ENCODE measurements at regions not wholly inside any gene's neighbourhood (a gene's known extent, or its start where the extent isn't known, plus 50 kb on each side); places are given as distances from the start of the nearest gene placed in this dataset.

DNA sequence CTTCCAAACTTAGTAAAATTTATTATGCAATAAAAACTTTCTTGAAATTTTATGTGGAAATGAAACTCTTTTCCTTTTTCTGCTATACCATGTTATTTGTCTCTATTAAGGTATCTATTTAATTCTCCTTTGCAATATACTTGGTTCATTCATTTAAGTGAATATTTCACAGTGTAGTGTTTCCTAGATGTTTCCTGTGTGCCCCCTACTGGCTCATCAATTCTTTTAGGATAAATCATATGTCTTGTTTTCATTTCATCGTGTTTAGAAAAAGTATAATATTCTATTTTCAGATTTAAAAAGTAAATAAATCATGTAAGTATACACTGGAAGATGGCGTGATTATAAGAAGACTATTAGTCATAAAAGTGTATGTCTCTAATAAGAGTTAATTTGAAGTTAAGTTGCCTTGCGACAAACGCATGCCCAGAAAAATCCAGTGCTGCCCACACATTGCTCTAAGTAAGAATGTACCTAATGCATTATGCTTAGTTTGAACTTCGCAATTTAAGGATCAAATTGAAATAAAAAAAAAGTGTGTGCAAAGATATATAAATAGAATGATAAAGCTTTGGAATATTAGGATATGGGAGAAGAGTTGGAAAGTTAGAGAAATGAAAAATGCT lies 525.4 kb downstream of the KCNJ3 start:
- no peaks in the 10 kb centered on the region for H3K9me3 ChIP-seq (replicated peaks)
- DNase-seq: peak in 1 of 2 experiments; percentile 28
- H3K36me3 ChIP-seq: no peaks in the 10 kb centered on the region
- H3K27me3 ChIP-seq: no peaks in the 10 kb centered on the region
- no peaks in the 10 kb centered on the region for H3K4me1 ChIP-seq
- no peak overlapping the region for H3K27ac ChIP-seq
- no peak overlapping the region for H3K4me3 ChIP-seq

DNA sequence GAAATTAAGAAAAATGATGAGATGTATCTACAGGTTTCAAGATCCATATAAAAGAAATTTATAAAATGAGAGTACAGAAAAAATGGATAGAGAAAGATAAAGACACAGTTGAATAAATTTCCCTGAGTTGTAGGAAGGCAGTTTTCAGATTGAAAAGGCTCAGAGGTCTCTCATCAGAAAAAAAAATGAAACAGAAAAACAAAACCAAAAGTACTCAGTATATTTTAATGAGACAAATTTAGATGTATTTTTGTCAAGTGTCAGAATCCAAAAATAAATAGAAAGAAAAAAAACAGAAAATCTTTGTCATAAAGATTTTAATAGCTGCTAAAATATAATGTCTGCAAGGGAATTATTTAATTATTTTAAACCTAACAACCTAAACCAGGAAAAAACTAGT lies 520.5 kb downstream of the KCNJ3 start:
- Histone ChIP-seq H3K36me3 (no peaks in the 10 kb centered on the region), H3K27me3 (no peaks in the 10 kb centered on the region), H3K27ac (no peak overlapping the region), H3K4me3 (no peak overlapping the region), H3K4me1 (no peaks in the 10 kb centered on the region), H3K9me3 (replicated peaks) (no peaks in the 10 kb centered on the region)
- no peak for DNase-seq

DNA sequence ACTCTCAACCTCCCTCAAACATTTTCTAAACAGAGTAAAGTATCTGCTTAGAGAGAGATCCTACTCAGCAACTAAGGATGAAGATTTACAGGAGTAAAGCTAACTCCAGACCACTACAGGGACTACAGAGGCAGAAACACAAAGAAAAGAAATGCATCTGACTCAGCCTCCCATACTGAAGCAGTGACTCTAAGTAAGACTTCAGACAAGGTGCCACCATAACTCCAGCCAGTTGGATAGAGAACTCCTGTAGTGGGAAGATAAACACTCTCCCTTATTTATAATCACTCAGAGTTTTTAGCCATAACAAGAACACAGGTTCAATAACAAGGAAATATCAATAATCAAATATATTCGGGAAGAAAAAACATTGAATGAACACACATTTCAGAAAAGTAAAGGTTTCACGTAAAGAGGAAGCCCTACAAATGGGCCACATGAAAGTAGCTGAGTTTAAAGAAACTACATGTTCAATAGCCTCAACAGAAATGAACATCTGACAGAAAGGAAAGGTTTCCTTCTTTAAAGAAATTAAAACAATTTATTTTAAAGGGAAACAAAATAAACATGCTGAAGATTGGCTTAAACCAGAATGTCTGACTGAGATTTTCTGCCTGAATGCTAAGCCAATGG lies 519.9 kb downstream of the KCNJ3 start:
- H3K27me3 ChIP-seq: no peaks in the 10 kb centered on the region
- no peaks in the 10 kb centered on the region for H3K4me1 ChIP-seq
- H3K9me3 ChIP-seq (replicated peaks): no peaks in the 10 kb centered on the region
- H3K27ac ChIP-seq: no peak overlapping the region
- H3K4me3 ChIP-seq: no peak overlapping the region
- H3K36me3 ChIP-seq: no peaks in the 10 kb centered on the region
- no peak for DNase-seq

DNA sequence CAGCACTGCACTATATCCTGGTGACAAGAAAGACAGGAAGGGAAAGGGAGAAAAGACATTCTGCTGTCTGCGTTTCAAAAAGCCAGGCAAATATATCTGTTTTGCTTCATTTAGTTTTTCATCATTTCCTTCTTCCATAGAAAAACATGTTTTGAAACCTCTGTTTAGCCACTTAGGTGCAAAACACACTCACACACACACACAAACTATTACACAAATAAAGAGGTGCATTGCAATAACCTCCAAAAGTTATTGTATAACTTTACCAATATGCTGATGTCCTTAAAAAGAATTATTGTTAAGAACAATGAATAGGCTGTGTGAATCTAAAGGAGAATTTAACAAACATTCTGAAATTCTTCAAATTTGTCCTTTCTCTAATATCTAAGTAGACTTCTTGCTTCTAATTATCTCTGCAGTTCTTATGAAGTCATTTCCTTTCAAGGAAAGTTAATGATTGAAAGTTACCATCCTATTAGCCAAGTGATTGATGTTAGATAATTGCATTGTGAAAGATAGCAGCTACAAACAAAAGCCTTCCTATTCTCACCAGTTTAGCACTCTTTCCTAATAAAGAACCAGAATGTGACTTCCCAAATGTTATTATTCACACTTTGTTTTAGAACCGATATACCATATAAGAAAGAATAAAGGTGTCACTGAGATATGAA lies 516.7 kb downstream of the KCNJ3 start:
- H3K27ac ChIP-seq: no peak overlapping the region
- DNase-seq: no peak
- no peaks in the 10 kb centered on the region for H3K4me1 ChIP-seq
- no peaks in the 10 kb centered on the region for H3K9me3 ChIP-seq (replicated peaks)
- H3K27me3 ChIP-seq: no peaks in the 10 kb centered on the region
- H3K4me3 ChIP-seq: no peak overlapping the region
- H3K36me3 ChIP-seq: no peaks in the 10 kb centered on the region

DNA sequence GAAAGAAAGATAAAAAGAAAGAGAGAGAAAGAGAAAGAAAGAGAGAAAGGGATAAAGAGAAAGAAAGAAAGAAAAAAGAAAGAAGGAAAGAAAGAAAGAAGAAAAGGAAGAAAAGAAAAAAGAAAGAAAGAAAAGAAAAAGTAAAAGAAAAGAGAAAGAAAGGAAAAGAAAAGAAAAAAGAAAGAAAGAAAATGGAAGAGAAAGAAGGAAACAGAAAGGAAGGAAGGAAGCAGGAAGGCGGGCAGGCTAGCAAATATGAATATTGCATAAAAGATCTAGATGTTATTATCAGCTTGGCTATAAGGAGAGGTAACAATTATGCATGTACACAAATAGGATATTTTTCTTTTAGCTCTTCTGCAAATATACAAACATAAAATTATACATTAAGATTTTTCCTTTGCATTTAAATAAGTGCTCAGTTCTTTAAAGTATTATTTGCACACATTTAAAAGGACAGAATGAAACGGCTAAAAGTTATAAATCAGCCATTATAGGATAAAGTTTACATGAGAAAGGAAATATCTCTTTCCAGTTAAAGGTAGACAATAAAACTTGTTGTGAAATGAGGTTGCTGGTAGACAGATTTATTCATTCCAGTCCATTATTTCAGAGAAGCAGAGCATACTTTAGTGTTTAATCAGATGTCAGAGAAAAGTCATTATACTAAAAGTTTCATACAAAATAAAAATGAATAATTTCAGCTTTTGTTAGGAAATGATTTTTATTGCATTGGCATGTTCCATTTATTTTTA lies 511.4 kb downstream of the KCNJ3 start:
- Histone ChIP-seq H3K4me1 (no peaks in the 10 kb centered on the region), H3K27me3 (no peaks in the 10 kb centered on the region), H3K27ac (no peak overlapping the region), H3K9me3 (replicated peaks) (no peaks in the 10 kb centered on the region), H3K4me3 (no peak overlapping the region), H3K36me3 (no peaks in the 10 kb centered on the region)
- no peak for DNase-seq

DNA sequence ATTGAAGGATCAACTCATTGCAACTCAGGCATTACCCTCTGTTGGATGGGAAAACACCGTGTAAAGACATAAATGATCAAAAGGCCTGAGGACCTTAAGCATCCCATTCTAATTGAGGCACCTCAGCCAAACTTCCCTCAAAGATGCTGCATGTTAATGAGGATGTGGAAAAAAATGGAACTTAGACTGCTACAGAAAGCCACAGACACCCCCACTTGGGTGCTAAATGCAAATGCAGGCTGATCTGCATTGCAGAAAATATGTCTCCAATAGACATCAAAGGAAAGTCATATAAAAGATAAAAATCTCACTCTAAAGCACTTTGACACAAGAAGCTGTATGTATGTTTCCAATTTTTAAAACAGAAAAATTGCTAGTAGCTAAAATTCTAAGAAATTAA lies 504.7 kb downstream of the KCNJ3 start:
- no peaks in the 10 kb centered on the region for H3K27me3 ChIP-seq
- no peaks in the 10 kb centered on the region for H3K4me1 ChIP-seq
- no peak overlapping the region for H3K4me3 ChIP-seq
- no peak for DNase-seq
- H3K27ac ChIP-seq: no peak overlapping the region
- no peaks in the 10 kb centered on the region for H3K36me3 ChIP-seq
- no peaks in the 10 kb centered on the region for H3K9me3 ChIP-seq (replicated peaks)

DNA sequence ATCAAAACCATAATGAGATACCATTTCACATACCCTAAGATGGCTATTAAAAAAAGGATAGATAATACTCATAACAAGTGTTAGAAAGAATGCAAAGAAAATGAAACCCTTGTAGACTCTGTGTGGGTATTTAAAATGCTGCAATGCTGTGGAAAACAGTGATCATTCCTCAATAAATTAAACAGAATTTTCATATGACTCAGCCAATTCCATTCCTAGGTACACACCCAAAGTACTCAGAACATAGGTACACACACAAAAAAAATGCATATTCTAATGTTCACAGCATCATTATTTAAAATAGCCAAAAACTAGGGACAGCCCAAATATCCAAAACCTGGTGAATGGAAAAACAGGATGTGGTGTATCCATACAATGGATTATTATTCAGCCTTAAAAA lies 502.3 kb downstream of the KCNJ3 start:
- H3K27ac ChIP-seq: no peak overlapping the region
- no peaks in the 10 kb centered on the region for H3K36me3 ChIP-seq
- no peak overlapping the region for H3K4me3 ChIP-seq
- H3K4me1 ChIP-seq: no peaks in the 10 kb centered on the region
- H3K9me3 ChIP-seq (replicated peaks): no peaks in the 10 kb centered on the region
- H3K27me3 ChIP-seq: no peaks in the 10 kb centered on the region
- no peak for DNase-seq

DNA sequence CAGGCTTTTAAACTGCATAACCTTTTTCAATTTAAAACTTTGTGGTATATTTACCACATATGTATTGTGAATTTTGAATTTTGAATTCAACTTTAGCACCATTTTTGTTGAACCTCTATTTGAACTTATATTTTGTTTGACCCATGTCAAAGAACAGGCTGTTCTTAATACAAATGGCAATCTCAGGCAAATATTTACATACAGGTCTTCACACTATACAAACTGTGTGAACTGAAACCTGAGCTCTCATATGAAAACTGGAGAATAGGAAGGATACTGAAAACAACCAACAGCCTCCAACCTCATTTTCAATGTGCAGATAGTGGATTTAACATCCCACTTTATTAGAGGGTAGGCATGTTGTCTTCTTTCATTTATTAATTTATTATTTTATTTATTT lies 491.8 kb downstream of the KCNJ3 start:
- Histone ChIP-seq H3K27ac (no peak overlapping the region), H3K27me3 (no peaks in the 10 kb centered on the region), H3K9me3 (replicated peaks) (no peaks in the 10 kb centered on the region), H3K4me3 (no peak overlapping the region), H3K4me1 (no peaks in the 10 kb centered on the region), H3K36me3 (no peaks in the 10 kb centered on the region)
- no peak for DNase-seq

DNA sequence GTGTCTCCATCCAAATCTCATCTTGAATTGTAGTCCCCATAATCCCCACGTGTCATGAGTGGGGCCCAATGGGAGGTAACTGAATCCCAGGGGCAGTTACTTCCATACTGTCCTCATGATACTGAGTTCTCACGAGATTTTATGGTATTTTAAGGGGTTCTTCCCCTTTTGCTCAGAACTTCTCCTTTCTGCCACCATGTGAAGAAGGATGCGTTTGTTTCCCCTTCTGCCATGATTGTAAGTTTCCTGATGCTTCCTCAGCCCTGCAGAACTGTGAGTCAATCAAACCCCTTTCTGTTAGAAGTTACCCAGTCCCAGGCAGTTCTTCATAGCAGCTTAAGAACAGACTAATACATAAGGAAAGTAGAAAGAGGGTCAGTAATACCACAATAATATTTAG lies 480.4 kb downstream of the KCNJ3 start:
- Histone ChIP-seq H3K27ac (no peak overlapping the region), H3K36me3 (no peaks in the 10 kb centered on the region), H3K9me3 (replicated peaks) (no peaks in the 10 kb centered on the region), H3K27me3 (no peaks in the 10 kb centered on the region), H3K4me3 (no peak overlapping the region), H3K4me1 (no peaks in the 10 kb centered on the region)
- no peak for DNase-seq

DNA sequence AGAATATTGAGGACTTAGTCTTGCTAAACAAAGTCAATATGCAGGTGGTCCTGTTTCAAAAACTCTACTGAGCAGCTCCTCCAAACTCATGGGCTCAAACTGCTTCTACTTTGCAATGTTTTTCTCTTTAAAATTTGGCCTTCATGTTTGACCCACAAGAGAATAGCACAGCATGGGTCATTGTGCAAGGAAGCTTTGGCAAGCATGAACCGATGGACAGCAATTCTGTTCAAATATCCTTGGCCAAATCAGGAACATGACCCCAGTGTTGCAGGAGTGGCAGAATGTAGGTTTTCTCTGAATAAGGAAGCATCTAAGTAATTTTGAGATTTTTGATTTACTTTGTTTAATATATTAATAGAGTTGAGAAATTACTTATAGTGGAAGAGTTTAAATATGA lies 477.9 kb downstream of the KCNJ3 start:
- H3K27me3 ChIP-seq: no peaks in the 10 kb centered on the region
- no peaks in the 10 kb centered on the region for H3K9me3 ChIP-seq (replicated peaks)
- no peak overlapping the region for H3K4me3 ChIP-seq
- no peaks in the 10 kb centered on the region for H3K36me3 ChIP-seq
- H3K27ac ChIP-seq: no peak overlapping the region
- H3K4me1 ChIP-seq: no peaks in the 10 kb centered on the region
- DNase-seq: no peak

DNA sequence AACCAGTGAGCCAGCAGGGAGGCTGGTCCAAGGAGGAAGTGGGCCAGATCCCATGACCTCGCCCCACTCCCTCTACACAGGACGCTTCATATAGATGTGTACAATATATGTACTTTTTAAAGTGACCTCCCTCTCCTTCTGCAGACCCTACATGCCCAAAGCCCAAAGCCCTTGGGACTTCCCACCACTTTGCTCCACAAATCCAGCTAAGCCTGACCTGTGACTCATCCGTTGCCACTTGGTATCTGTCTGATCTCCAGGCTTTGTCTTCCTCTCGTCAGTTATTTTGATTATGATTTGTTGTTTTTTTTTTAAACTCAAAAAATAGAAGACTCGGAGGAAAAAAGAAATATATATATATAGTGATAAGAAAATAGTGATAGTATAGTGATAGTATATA lies 470.8 kb downstream of the KCNJ3 start:
- H3K27me3 ChIP-seq: no peaks in the 10 kb centered on the region
- no peak overlapping the region for H3K4me3 ChIP-seq
- no peaks in the 10 kb centered on the region for H3K36me3 ChIP-seq
- peak; percentile 15 to 30 for DNase-seq
- no peak overlapping the region for H3K27ac ChIP-seq
- no peaks in the 10 kb centered on the region for H3K9me3 ChIP-seq (replicated peaks)
- no peaks in the 10 kb centered on the region for H3K4me1 ChIP-seq

DNA sequence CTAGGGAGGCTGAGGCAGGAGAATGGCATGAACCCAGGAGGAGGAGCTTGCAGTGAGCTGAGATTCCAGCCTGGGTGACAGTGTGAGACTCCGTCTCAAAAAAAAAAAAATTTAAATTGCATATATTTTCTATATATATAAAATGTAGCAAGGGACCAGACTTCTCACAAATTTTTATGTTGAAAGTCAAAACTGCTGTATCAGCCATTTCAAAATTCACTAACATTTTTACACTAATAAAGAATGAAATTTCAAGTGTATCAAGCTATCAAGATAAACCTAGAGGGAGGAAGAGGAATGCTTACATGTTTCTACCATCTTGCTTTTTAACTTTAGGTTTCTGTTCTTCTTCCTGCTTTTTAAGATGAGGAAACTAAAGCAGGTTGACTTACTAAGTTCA lies 464.0 kb downstream of the KCNJ3 start:
- no peak overlapping the region for H3K4me3 ChIP-seq
- H3K27me3 ChIP-seq: no peaks in the 10 kb centered on the region
- H3K9me3 ChIP-seq (replicated peaks): no peaks in the 10 kb centered on the region
- H3K4me1 ChIP-seq: no peaks in the 10 kb centered on the region
- H3K36me3 ChIP-seq: no peaks in the 10 kb centered on the region
- no peak for DNase-seq
- H3K27ac ChIP-seq: no peak overlapping the region

DNA sequence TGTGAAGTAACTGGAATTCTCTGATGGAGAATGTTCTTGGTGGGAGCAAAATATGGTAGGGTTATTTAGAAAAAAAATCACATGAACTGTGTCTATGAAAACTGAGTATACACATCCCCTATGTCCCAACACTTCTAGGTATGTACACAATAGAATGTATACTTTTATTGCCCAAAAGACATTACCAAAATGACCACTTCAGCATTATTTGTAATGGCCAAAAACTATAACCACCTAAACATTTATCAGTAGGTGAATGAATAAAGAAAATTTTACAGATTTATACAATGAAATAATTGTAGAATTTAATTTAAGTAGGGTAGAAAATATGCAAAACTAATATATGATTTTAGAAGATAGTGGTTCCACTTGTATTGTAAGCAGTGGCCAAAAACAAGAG lies 462.8 kb downstream of the KCNJ3 start:
- Histone ChIP-seq H3K36me3 (no peaks in the 10 kb centered on the region), H3K9me3 (replicated peaks) (no peaks in the 10 kb centered on the region), H3K27me3 (no peaks in the 10 kb centered on the region), H3K4me3 (no peak overlapping the region), H3K4me1 (no peaks in the 10 kb centered on the region), H3K27ac (no peak overlapping the region)
- no peak for DNase-seq

DNA sequence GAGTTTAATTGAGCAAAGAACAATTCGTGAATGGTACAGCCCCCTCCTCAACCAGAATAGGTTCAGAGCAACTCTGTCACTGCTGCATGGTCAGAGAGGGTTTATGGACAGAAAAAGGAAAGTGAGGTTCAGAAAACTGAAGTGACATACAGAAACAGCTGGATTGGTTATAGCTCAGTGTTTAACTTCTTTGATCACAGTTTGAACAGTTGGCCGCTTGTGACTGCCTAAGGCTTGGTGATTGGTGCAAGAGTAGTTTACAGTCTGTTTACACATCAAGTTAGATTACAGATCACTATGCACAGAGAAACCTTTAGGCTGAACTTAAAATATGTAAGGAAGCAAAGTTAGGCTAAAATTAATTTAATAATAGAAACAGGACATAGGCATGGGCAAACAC lies 459.2 kb downstream of the KCNJ3 start:
- Histone ChIP-seq H3K36me3 (no peaks in the 10 kb centered on the region), H3K27ac (no peak overlapping the region), H3K9me3 (replicated peaks) (no peaks in the 10 kb centered on the region), H3K27me3 (no peaks in the 10 kb centered on the region), H3K4me3 (no peak overlapping the region), H3K4me1 (no peaks in the 10 kb centered on the region)
- DNase-seq: peak in 1 of 2 experiments; percentile 16

DNA sequence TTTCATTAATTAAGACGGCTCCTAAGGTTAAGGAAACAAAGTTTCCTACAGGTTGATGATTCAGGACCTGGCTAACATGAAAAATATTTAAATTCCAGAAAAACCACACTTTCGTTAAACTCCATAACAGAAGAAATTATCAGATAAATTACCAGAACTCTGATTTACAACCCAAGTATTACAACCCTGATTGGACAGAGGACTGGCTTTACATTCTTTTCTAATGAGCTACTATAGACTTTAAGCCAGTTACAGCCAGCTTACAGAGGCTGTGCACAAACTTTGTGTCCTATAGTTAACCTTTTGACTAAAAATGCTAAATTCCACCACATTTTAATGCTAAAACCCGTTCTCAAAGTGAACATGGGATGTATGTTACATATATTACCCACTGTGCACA lies 458.6 kb downstream of the KCNJ3 start:
- no peak for DNase-seq
- Histone ChIP-seq H3K9me3 (replicated peaks) (no peaks in the 10 kb centered on the region), H3K27ac (no peak overlapping the region), H3K36me3 (no peaks in the 10 kb centered on the region), H3K4me3 (no peak overlapping the region), H3K4me1 (no peaks in the 10 kb centered on the region), H3K27me3 (no peaks in the 10 kb centered on the region)

All from SJCRH30 (cell line).